NT2/D1 (cell line): ENCODE measurements at regions not wholly inside any gene's neighbourhood (a gene's known extent, or its start where the extent isn't known, plus 50 kb on each side); places are given as distances from the start of the nearest gene placed in this dataset.

ENCODE experiments used
- DNase-seq: peaks from one replicate; pipeline ENCODE4 v3.0.0-alpha.2; 2011; ENCODE audit warnings: low read depth, low spot score
- H3K27me3 ChIP-seq: 2 replicates; pipeline ENCODE4 v1.6.0; 2011; ENCODE audit warnings: mild to moderate bottlenecking; ENCODE audit not compliant: insufficient read length, insufficient read depth
- H3K36me3 ChIP-seq: 2 replicates; pipeline ENCODE4 v1.6.1; 2011; ENCODE audit warnings: mild to moderate bottlenecking, low read length, mixed read lengths; ENCODE audit not compliant: insufficient read depth, insufficient read length
- H3K4me1 ChIP-seq: 2 replicates; pipeline ENCODE4 v1.5.1; 2011; ENCODE audit not compliant: insufficient read depth, insufficient read length
- H3K4me3 ChIP-seq: 2 replicates; pipeline ENCODE4 v1.5.1; 2011; ENCODE audit warnings: low read depth; ENCODE audit not compliant: insufficient read length
- H3K9ac ChIP-seq: 2 replicates; pipeline ENCODE4 v1.6.0; 2011; ENCODE audit warnings: low read depth; ENCODE audit not compliant: insufficient read length
- H3K9me3 ChIP-seq: 2 replicates; pipeline ENCODE4 v1.5.1; 2011; ENCODE audit warnings: mild to moderate bottlenecking, low read length; ENCODE audit not compliant: insufficient read depth
- SUZ12 ChIP-seq: IDR thresholded peaks from 2 replicates; pipeline ENCODE4 v1.6.1; 2011; ENCODE audit not compliant: insufficient read length, insufficient read depth; ENCODE audit errors: extremely low read depth
- YY1 ChIP-seq: IDR thresholded peaks from 2 replicates; pipeline ENCODE4 v1.6.1; 2011; ENCODE audit not compliant: insufficient read length, insufficient read depth
- ZNF274 ChIP-seq: IDR thresholded peaks from 2 replicates; pipeline ENCODE4 v1.6.1; 2011; ENCODE audit warnings: mild to moderate bottlenecking, low read depth, low read length

- Histone ChIP-seq H3K4me1 (no peaks in the 10 kb centered on the region), H3K4me3 (no peak overlapping the region), H3K27me3 (peaks cover 8% of the 10 kb centered on the region), H3K9ac (no peak overlapping the region), H3K9me3 (no peaks in the 10 kb centered on the region), H3K36me3 (no peaks in the 10 kb centered on the region)
- DNase-seq, result no peak
- TF ChIP-seq ZNF274 (no peak), YY1 (no peak), SUZ12 (no peak)
These were observed 283.8 kb upstream of the RGMA start for GRCh38 chr15:93372865-93373223.

DNA sequence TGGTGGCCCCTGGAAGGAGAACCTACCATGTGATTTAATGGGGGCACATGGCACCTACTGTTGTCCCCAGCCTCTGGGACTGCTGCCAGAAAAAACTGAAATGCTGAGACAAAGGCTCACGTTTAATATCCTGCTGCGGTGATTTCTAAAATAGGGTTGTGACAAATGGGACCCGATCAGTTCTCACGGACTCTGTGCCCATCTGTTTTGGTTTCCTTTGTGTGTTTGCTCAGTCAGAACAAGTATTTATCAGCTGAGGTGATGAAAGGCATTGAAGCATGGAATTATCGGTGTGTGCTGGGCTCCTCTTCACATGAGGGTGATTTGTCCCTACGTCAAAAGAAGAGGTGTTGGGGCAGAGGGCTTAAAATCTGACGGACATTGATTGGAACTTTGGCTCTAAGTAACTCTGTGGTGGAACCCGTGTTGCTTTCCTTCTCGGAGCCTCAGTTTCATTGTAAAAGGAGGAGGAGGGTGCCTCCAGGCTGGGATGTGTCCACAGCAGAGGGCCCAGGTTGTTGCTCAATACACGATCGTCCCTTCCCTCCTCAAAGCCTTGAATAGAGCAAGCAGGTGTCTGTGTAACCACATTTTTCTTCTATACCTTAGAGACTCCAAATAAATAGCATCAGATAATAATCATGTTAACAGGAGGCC lies 283.3 kb upstream of the RGMA start:
- TF ChIP-seq YY1, result no peak
- no peaks in the 10 kb centered on the region for H3K36me3 ChIP-seq
- H3K9ac ChIP-seq, result no peak overlapping the region
- no peak overlapping the region for H3K4me3 ChIP-seq
- DNase-seq, result no peak
- H3K9me3 ChIP-seq, result no peaks in the 10 kb centered on the region
- H3K27me3 ChIP-seq, result peaks cover 10% of the 10 kb centered on the region
- no peaks in the 10 kb centered on the region for H3K4me1 ChIP-seq

- peaks cover 10% of the 10 kb centered on the region for H3K4me1 ChIP-seq
- no peak for TF ChIP-seq YY1
- no peak for TF ChIP-seq ZNF274
- no peak for TF ChIP-seq SUZ12
- no peak for DNase-seq
- H3K27me3 ChIP-seq, result peaks cover 52% of the 10 kb centered on the region
- no peak overlapping the region for H3K4me3 ChIP-seq
- H3K9ac ChIP-seq, result no peak overlapping the region
- no peaks in the 10 kb centered on the region for H3K9me3 ChIP-seq
- no peaks in the 10 kb centered on the region for H3K36me3 ChIP-seq
These were observed 277.5 kb upstream of the RGMA start for GRCh38 chr15:93366387-93367100.

DNA sequence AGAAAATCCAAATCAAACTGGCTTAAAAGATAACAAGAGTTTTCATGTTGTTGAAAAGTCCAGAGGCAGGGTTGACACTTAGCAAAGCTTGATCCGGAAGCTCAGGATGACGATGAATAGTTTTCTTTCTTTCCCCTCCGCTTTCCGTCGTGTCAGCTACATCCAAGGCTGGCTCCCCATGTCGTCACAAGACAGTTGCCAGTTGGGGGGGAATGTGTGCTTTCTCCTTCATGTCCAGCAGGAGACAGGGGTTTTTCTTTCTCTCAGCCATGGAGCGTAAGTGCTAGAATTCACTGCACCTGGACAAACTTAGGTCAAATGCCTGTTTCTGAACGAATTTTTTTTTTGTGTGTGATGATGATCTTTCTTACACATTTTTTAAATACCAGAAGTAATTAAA lies 273.8 kb upstream of the RGMA start:
- peak; percentile 38 for DNase-seq
- Histone ChIP-seq H3K4me1 (peaks cover 10% of the 10 kb centered on the region), H3K36me3 (no peaks in the 10 kb centered on the region), H3K4me3 (no peak overlapping the region), H3K27me3 (peaks cover 89% of the 10 kb centered on the region), H3K9ac (no peak overlapping the region), H3K9me3 (no peaks in the 10 kb centered on the region; the same call in 1 of the 2 replicates)
- TF ChIP-seq ZNF274, result no peak
- no peak for TF ChIP-seq YY1

DNA sequence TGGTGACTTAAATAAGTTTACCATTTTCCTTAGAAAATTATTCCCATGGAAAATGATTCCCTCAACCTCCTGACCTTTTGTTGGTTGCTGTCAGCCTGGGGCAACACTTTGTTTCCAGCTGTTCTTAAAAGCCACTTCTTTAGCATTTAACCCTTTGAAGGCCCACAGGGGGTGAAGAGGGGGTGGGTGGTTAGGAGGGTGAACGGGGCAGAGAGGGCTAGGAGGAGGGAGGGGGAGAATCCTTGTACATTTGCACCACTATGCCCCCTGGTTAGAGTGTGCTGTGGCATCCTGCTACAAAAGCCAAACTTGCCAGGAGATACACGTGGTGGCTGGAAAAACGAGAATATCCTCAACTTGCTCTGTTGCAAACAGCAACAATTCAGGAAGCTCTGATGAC lies 273.2 kb upstream of the RGMA start:
- H3K9ac ChIP-seq, result no peak overlapping the region
- H3K4me1 ChIP-seq, result peaks cover 10% of the 10 kb centered on the region
- H3K9me3 ChIP-seq, result no peaks in the 10 kb centered on the region; the same call in 1 of the 2 replicates
- peak; percentile 73 for DNase-seq
- peaks cover 93% of the 10 kb centered on the region for H3K27me3 ChIP-seq
- H3K36me3 ChIP-seq, result no peaks in the 10 kb centered on the region
- H3K4me3 ChIP-seq, result no peak overlapping the region
- TF ChIP-seq YY1 (no peak), SUZ12 (no peak), ZNF274 (no peak)

DNA sequence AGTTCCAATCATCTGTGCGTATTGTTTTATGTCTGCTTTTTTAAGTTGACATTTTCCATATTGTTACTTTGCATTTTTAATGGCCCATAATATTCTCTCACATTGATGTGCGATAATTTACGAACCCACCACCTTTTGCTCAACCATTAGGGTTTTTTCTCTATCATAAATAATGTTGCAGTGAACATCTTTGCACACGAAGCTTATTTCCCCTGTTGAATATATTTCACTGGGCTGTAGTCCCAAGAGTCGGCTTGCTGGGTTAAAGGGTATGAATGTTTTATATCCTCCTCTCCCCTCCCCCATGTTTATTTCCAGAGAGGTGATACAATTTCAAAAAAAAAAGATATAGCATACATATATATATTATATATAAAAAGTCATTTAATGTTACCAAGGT lies 272.7 kb upstream of the RGMA start:
- H3K4me1 ChIP-seq, result peaks cover 9% of the 10 kb centered on the region
- no peaks in the 10 kb centered on the region for H3K36me3 ChIP-seq
- H3K4me3 ChIP-seq, result no peak overlapping the region
- TF ChIP-seq SUZ12 (no peak), YY1 (no peak), ZNF274 (no peak)
- no peaks in the 10 kb centered on the region; the same call in 1 of the 2 replicates for H3K9me3 ChIP-seq
- no peak overlapping the region for H3K9ac ChIP-seq
- DNase-seq, result no peak
- H3K27me3 ChIP-seq, result peaks cover 93% of the 10 kb centered on the region

GRCh38 chr15:93360976-93361375 lies 272.0 kb upstream of the RGMA start:
- Histone ChIP-seq H3K4me1 (peaks cover 5% of the 10 kb centered on the region), H3K9ac (no peak overlapping the region), H3K4me3 (no peak overlapping the region), H3K36me3 (no peaks in the 10 kb centered on the region), H3K27me3 (peaks cover 93% of the 10 kb centered on the region), H3K9me3 (no peaks in the 10 kb centered on the region; the same call in 1 of the 2 replicates)
- DNase-seq, result no peak
- TF ChIP-seq ZNF274, result no peak
- TF ChIP-seq YY1, result no peak
- TF ChIP-seq SUZ12, result no peak
